Adrenal gland (tissue), 5 donors: ENCODE measurements at regions not wholly inside any gene's neighbourhood (a gene's known extent, or its start where the extent isn't known, plus 50 kb on each side); places are given as distances from the start of the nearest gene placed in this dataset.

Experiments
- POLR2A ChIP-seq, 2 donors: fragments of 450-650 bp; IDR thresholded peaks; one replicate each; pipeline ENCODE4 v1.6.1; 2017; ENCODE audit warnings: antibody characterized with exemption in 2 of 2, mild to moderate bottlenecking in 2 of 2, moderate library complexity in 1 of 2
- TF ChIP-seq, protein P1 (sequence below), 6 experiments: fragments of 450-650 bp in 4 of 6; fragments of 200-600 bp in 2 of 6; sonication (generic) in 1 of 6; IDR thresholded peaks; 1 replicate in 5 of 6; 2 replicates in 1 of 6; pipeline versions ENCODE4 v1.5.1 to v1.8.0; 2016 to 2021; ENCODE audit warnings: antibody characterized with exemption in 6 of 6, mild to moderate bottlenecking in 2 of 6, moderate library complexity in 1 of 6
- donor health status: DM: no; HTN: no; CAD: no.

DNA sequence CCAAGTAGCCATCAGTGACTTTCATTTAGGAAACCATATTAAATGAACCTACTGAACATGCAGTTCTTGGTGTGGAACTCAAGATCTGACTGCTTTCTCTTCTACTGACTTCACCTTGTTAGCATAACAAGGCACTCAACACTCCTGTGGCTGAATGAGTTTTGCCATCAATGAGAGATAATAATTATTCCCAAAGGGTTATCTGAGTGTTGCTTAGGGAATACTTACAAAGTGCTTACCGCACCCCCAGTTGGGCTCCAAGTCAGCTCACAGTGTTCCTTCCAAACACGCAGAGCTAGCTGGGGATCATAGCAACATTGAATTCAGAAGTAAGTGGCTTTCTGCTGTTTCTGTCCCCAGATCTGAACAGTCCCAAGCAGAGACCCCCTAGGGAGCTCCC, 182.9 kb downstream of the SREK1 start:
- TF ChIP-seq, protein P1, sequence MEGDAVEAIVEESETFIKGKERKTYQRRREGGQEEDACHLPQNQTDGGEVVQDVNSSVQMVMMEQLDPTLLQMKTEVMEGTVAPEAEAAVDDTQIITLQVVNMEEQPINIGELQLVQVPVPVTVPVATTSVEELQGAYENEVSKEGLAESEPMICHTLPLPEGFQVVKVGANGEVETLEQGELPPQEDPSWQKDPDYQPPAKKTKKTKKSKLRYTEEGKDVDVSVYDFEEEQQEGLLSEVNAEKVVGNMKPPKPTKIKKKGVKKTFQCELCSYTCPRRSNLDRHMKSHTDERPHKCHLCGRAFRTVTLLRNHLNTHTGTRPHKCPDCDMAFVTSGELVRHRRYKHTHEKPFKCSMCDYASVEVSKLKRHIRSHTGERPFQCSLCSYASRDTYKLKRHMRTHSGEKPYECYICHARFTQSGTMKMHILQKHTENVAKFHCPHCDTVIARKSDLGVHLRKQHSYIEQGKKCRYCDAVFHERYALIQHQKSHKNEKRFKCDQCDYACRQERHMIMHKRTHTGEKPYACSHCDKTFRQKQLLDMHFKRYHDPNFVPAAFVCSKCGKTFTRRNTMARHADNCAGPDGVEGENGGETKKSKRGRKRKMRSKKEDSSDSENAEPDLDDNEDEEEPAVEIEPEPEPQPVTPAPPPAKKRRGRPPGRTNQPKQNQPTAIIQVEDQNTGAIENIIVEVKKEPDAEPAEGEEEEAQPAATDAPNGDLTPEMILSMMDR (IDR thresholded peaks at IDR 0.05) = no peak
- no peak for TF ChIP-seq POLR2A (IDR thresholded peaks at IDR 0.05)
